A549 (cell line): ENCODE measurements at regions not wholly inside any gene's neighbourhood (a gene's known extent, or its start where the extent isn't known, plus 50 kb on each side); places are given as distances from the start of the nearest gene placed in this dataset.

ENCODE experiments used
- ATAC-seq, 2 experiments: fragments of 200-7000 bp in 1 of 2; fragments of >200 bp in 1 of 2; cut with Nextera tagmentation in 1 of 2; cut with Tn5 transposase in 1 of 2; 3 replicates each; pipeline versions ENCODE4 v1.8.0 to v1.9.1; 2018 to 2020; ENCODE audit warnings: mild to moderate bottlenecking in 1 of 2, moderate library complexity in 1 of 2
- CTCF ChIA-PET: fragments of 300-600 bp; sonication (Branson Sonifier 250); formaldehyde crosslinking; extraction: SDS; loops from one replicate; lab custom pipeline; 2021; ENCODE audit warnings: antibody characterized with exemption, inconsistent platforms; lab: Yijun Ruan, JAX
- POLR2A ChIA-PET: fragments of 350-600 bp; formaldehyde crosslinking; extraction: SDS; loops from one replicate; lab custom pipeline; 2021; ENCODE audit warnings: antibody characterized with exemption, inconsistent platforms; lab: Yijun Ruan, JAX
- DNase-seq, 2 experiments: peaks; one replicate each; pipeline versions ENCODE4 v3.0.0 to v3.0.0-alpha.2; 2011 to 2016; ENCODE audit warnings: low read depth in 1 of 2, low spot score in 1 of 2
- FAIRE-seq: peaks from 2 replicates; lab custom pipeline; 2011; peaks lifted over from hg19 to GRCh38; lab: Jason Lieb, UNC
- H3K27ac ChIP-seq, 2 experiments: fragments of >200 bp; sonication (Bioruptor Twin); formaldehyde crosslinking; 3 replicates each; pipeline ENCODE4 v1.5.1; 2016 to 2017
- H3K4me1 ChIP-seq: fragments of >200 bp; sonication (Bioruptor Twin); formaldehyde crosslinking; 3 replicates; pipeline ENCODE4 v1.6.1; 2016
- H3K4me2 ChIP-seq: fragments of >200 bp; sonication (Bioruptor Twin); formaldehyde crosslinking; 3 replicates; pipeline ENCODE4 v1.6.1; 2016
- H3K4me3 ChIP-seq: fragments of >200 bp; sonication (Bioruptor Twin); formaldehyde crosslinking; 3 replicates; pipeline ENCODE4 v1.5.1; 2016
- H3K9me3 ChIP-seq: fragments of >200 bp; sonication (Bioruptor Twin); formaldehyde crosslinking; 3 replicates; pipeline ENCODE4 v1.6.1; 2016
- BCL3 ChIP-seq: fragments of >200 bp; sonication (Bioruptor Twin); formaldehyde crosslinking; IDR thresholded peaks from 3 replicates; pipeline ENCODE4 v1.6.1; 2016
- CBX2 ChIP-seq: fragments of 200-600 bp; sonication (generic); IDR thresholded peaks from 2 replicates; pipeline ENCODE4 v1.6.1; 2016; ENCODE audit warnings: low read depth, mild to moderate bottlenecking, borderline replicate concordance
- CTCF ChIP-seq: fragments of >200 bp; sonication (Bioruptor Twin); formaldehyde crosslinking; IDR thresholded peaks from 3 replicates; pipeline ENCODE4 v1.5.1; 2016
- E2F6 ChIP-seq: IDR thresholded peaks from 2 replicates; pipeline ENCODE4 v1.6.1; 2012; ENCODE audit warnings: low read depth, borderline replicate concordance
- EP300 ChIP-seq, 2 experiments: fragments of >200 bp; sonication (Bioruptor Twin); formaldehyde crosslinking; IDR thresholded peaks; 2 replicates in 1 of 2; 3 replicates in 1 of 2; pipeline ENCODE4 v1.6.1; 2016 to 2017
- FOXS1 ChIP-seq: fragments of 250-450 bp; sonication (Bioruptor Pico); IDR thresholded peaks from 2 replicates; pipeline ENCODE4 v1.5.0; 2020; ENCODE audit warnings: mild to moderate bottlenecking, moderate library complexity
- HEYL ChIP-seq: fragments of 250-450 bp; sonication (Bioruptor Pico); IDR thresholded peaks from 2 replicates; pipeline ENCODE4 v1.8.0; 2021; ENCODE audit warnings: mild to moderate bottlenecking, moderate library complexity
- HMGXB4 ChIP-seq: fragments of 250-450 bp; sonication (Bioruptor Pico); IDR thresholded peaks from 2 replicates; pipeline ENCODE4 v1.5.0; 2021; ENCODE audit warnings: mild to moderate bottlenecking, moderate library complexity, borderline replicate concordance
- MAZ ChIP-seq: fragments of 150-350 bp; IDR thresholded peaks from 2 replicates; pipeline ENCODE4 v1.6.1; 2014; ENCODE audit warnings: antibody characterized with exemption, low read depth, low read length, borderline replicate concordance
- MYC ChIP-seq: IDR thresholded peaks from 2 replicates; pipeline ENCODE4 v1.6.1; 2012; ENCODE audit warnings: mild to moderate bottlenecking, inconsistent platforms, low read length, improper control_type of control experiment, borderline replicate concordance
- NPAS2 ChIP-seq: fragments of 250-450 bp; sonication (Bioruptor Pico); IDR thresholded peaks from 2 replicates; pipeline ENCODE4 v1.8.0; 2022; ENCODE audit warnings: mild to moderate bottlenecking, moderate library complexity, borderline replicate concordance
- POLR2A ChIP-seq: IDR thresholded peaks from 2 replicates; pipeline ENCODE4 v1.6.1; 2012; ENCODE audit warnings: mild to moderate bottlenecking, low read length
- POLR2AphosphoS2 ChIP-seq: conservative IDR thresholded peaks from 2 replicates; pipeline ENCODE4 v1.6.1; 2012; ENCODE audit warnings: low read length, improper control_type of control experiment, inconsistent platforms
- RARB ChIP-seq: fragments of 250-450 bp; sonication (Bioruptor Pico); IDR thresholded peaks from 2 replicates; pipeline ENCODE4 v1.8.0; 2021; ENCODE audit warnings: mild to moderate bottlenecking, moderate library complexity
- REST ChIP-seq: fragments of 200-600 bp; sonication (generic); IDR thresholded peaks from 2 replicates; pipeline ENCODE4 v1.6.1; 2016; ENCODE audit warnings: antibody characterized with exemption, mild to moderate bottlenecking, moderate library complexity
- SMC3 ChIP-seq: fragments of >200 bp; sonication (Bioruptor Twin); formaldehyde crosslinking; IDR thresholded peaks from 3 replicates; pipeline ENCODE4 v1.6.1; 2018; ENCODE audit warnings: inconsistent platforms
- ZFP36 ChIP-seq: fragments of 450-650 bp; IDR thresholded peaks from 2 replicates; pipeline ENCODE4 v1.6.1; 2014; ENCODE audit warnings: borderline replicate concordance; ENCODE audit not compliant: partially characterized antibody
- WGBS: methylation state at CpG from one replicate; pipeline ENCODE4 v1.1.6; 2017; ENCODE audit errors: missing lambda C conversion rate; 5-methylcytosine and 5-hydroxymethylcytosine counted together

GRCh38 chr4:23207059-23207458, 514.3 kb downstream of the GBA3 start:
- WGBS, result 7% methylated on average over 1 of the region's 1 CpG
- no peak overlapping the region for H3K4me2 ChIP-seq
- DNase-seq (no peak), FAIRE-seq (no peak), ATAC-seq (no peak)
- no peak overlapping the region for H3K4me3 ChIP-seq
- POLR2A ChIA-PET, result no interaction called here
- no peaks in the 10 kb centered on the region for H3K9me3 ChIP-seq
- no peaks in the 10 kb centered on the region for H3K4me1 ChIP-seq
- no peak overlapping the region for H3K27ac ChIP-seq
- TF ChIP-seq CTCF (no peak), MYC (no peak), CBX2 (no peak)
- CTCF ChIA-PET, result no interaction called here

GRCh38 chr4:23202712-23203247, 510.0 kb downstream of the GBA3 start:
- ChIA-PET POLR2A (no interaction called here), CTCF (no interaction called here)
- DNase-seq (no peak), ATAC-seq (no peak), FAIRE-seq (no peak)
- no peak overlapping the region for H3K4me2 ChIP-seq
- TF ChIP-seq NPAS2 (no peak), HMGXB4 (CRISPR knock-in tag) (no peak), E2F6 (no peak), HEYL (CRISPR knock-in tag) (no peak), ZFP36 (no peak), BCL3 (no peak), POLR2A (no peak), REST (no peak), POLR2AphosphoS2 (no peak), SMC3 (no peak), FOXS1 (CRISPR knock-in tag) (no peak), EP300 (IDR thresholded peaks at IDR 0.05) (no peak), MAZ (no peak), RARB (CRISPR knock-in tag) (no peak)
- no peak overlapping the region for H3K4me3 ChIP-seq
- no peaks in the 10 kb centered on the region for H3K4me1 ChIP-seq
- no peaks in the 10 kb centered on the region for H3K9me3 ChIP-seq
- H3K27ac ChIP-seq, result no peak overlapping the region
- 15% methylated on average over 2 of the region's 8 CpGs for WGBS
